UCSD-AML1 (cell line): ENCODE measurements at regions not wholly inside any gene's neighbourhood (a gene's known extent, or its start where the extent isn't known, plus 50 kb on each side); places are given as distances from the start of the nearest gene placed in this dataset.

Source experiments
- DNase-seq: peaks from one replicate; lab custom pipeline; 2025; ENCODE audit not compliant: unreplicated experiment; lab: John Stamatoyannopoulos, UW

GRCh38 chr16:80305410-80305809 lies 235.4 kb upstream of the DYNLRB2 start:
- no peak for DNase-seq

GRCh38 chr16:80303691-80304090 lies 237.1 kb upstream of the DYNLRB2 start:
- no peak for DNase-seq

GRCh38 chr16:80300876-80301275 lies 239.9 kb upstream of the DYNLRB2 start:
- no peak for DNase-seq

- no peak for DNase-seq
Observed at GRCh38 chr16:80300456-80300855, 240.3 kb upstream of the DYNLRB2 start.

- no peak for DNase-seq
Observed at GRCh38 chr16:80299416-80299815, 241.4 kb upstream of the DYNLRB2 start.

GRCh38 chr16:80298676-80299075 lies 242.1 kb upstream of the DYNLRB2 start:
- no peak for DNase-seq

GRCh38 chr16:80296034-80296433 lies 244.8 kb upstream of the DYNLRB2 start:
- DNase-seq = no peak

- no peak for DNase-seq
Observed at GRCh38 chr16:80294172-80294571, 246.6 kb upstream of the DYNLRB2 start.

- no peak for DNase-seq
Observed at GRCh38 chr16:80288616-80289015, 252.2 kb upstream of the DYNLRB2 start.

GRCh38 chr16:80287674-80288073 lies 253.1 kb upstream of the DYNLRB2 start:
- DNase-seq = no peak

GRCh38 chr16:80285104-80285503 lies 255.7 kb upstream of the DYNLRB2 start:
- no peak for DNase-seq

GRCh38 chr16:80283466-80284392 lies 257.1 kb upstream of the DYNLRB2 start:
- DNase-seq = no peak

GRCh38 chr16:80280557-80280956 lies 260.2 kb upstream of the DYNLRB2 start:
- no peak for DNase-seq

- DNase-seq = no peak
Observed at GRCh38 chr16:80279656-80280055, 261.1 kb upstream of the DYNLRB2 start.

GRCh38 chr16:80277182-80277581 lies 263.6 kb upstream of the DYNLRB2 start:
- DNase-seq = no peak

- DNase-seq = no peak
Observed at GRCh38 chr16:80274576-80275191, 266.1 kb upstream of the DYNLRB2 start.

GRCh38 chr16:80273635-80274538 lies 266.9 kb upstream of the DYNLRB2 start:
- no peak for DNase-seq

- no peak for DNase-seq
Observed at GRCh38 chr16:80265624-80266306, 275.0 kb upstream of the DYNLRB2 start.

- DNase-seq = no peak
Observed at GRCh38 chr16:80263848-80264694, 276.7 kb upstream of the DYNLRB2 start.
